HL-60 (cell line): ENCODE measurements at regions not wholly inside any gene's neighbourhood (a gene's known extent, or its start where the extent isn't known, plus 50 kb on each side); places are given as distances from the start of the nearest gene placed in this dataset.

Experiments
- CTCF ChIP-seq: IDR thresholded peaks from one replicate; pipeline ENCODE4 v1.5.1; 2011; ENCODE audit warnings: low read length, control low read depth, inconsistent platforms; ENCODE audit not compliant: insufficient read depth
- SPI1 ChIP-seq: IDR thresholded peaks from 2 replicates; pipeline ENCODE4 v1.6.1; 2012; ENCODE audit warnings: low read depth, mild to moderate bottlenecking, borderline replicate concordance

- no peak for TF ChIP-seq SPI1
- no peak for TF ChIP-seq CTCF
Observed at GRCh38 chr2:183243758-183244157, 119.5 kb downstream of the NUP35 start.
